H1 (cell line): ENCODE measurements at regions not wholly inside any gene's neighbourhood (a gene's known extent, or its start where the extent isn't known, plus 50 kb on each side); places are given as distances from the start of the nearest gene placed in this dataset.

Experiments
- CTCF ChIA-PET: fragments of 300-600 bp; sonication (Branson Sonifier 250); formaldehyde crosslinking; loops from one replicate; lab custom pipeline; 2021; ENCODE audit not compliant: partially characterized antibody; lab: Charles Lee
- POLR2A ChIA-PET: fragments of 300-600 bp; sonication (Branson Sonifier 250); formaldehyde crosslinking; loops from one replicate; lab custom pipeline; 2021; ENCODE audit warnings: inconsistent platforms; ENCODE audit not compliant: partially characterized antibody; lab: Charles Lee
- DNase-seq, 2 experiments: peaks; one replicate each; pipeline versions ENCODE4 v3.0.0 to v3.0.0-alpha.2; 2010 to 2022; ENCODE audit warnings: low spot score in 2 of 2, low read depth in 1 of 2, mixed read lengths in 1 of 2
- FAIRE-seq: peaks from 2 replicates; lab custom pipeline; 2011; peaks lifted over from hg19 to GRCh38; lab: Jason Lieb, UNC
- H2AFZ ChIP-seq: 2 replicates; pipeline ENCODE4 v1.8.1; 2012; ENCODE audit warnings: low read length, inconsistent platforms
- H2AK5ac ChIP-seq: 2 replicates; pipeline ENCODE4 v1.6.1; 2013; ENCODE audit warnings: low read depth, low read length
- H2BK120ac ChIP-seq: replicated peaks from 2 replicates; pipeline ENCODE3; 2013; ENCODE audit warnings: low read depth, low read length, inconsistent platforms
- H2BK12ac ChIP-seq: 2 replicates; pipeline ENCODE4 v1.6.1; 2013; ENCODE audit warnings: low read depth, low read length
- H2BK15ac ChIP-seq: 2 replicates; pipeline ENCODE4 v1.6.1; 2013; ENCODE audit warnings: low read length
- H2BK20ac ChIP-seq: 2 replicates; pipeline ENCODE4 v1.6.1; 2013; ENCODE audit warnings: low read length
- H2BK5ac ChIP-seq: 2 replicates; pipeline ENCODE4 v1.6.1; 2013; ENCODE audit warnings: low read depth, low read length
- H3K14ac ChIP-seq: 2 replicates; pipeline ENCODE4 v1.6.1; 2013; ENCODE audit warnings: inconsistent platforms; ENCODE audit not compliant: insufficient read length
- H3K18ac ChIP-seq: 2 replicates; pipeline ENCODE4 v1.6.1; 2013; ENCODE audit warnings: low read length; ENCODE audit errors: extremely low read depth
- H3K23ac ChIP-seq: 2 replicates; pipeline ENCODE4 v1.6.1; 2013; ENCODE audit warnings: inconsistent platforms; ENCODE audit not compliant: insufficient read length
- H3K23me2 ChIP-seq: 2 replicates; pipeline ENCODE4 v1.6.1; 2013; ENCODE audit warnings: low read depth, low read length
- H3K27ac ChIP-seq: 2 replicates; pipeline ENCODE4 v1.6.1; 2011; ENCODE audit warnings: low read depth, low read length, inconsistent platforms
- H3K27me3 ChIP-seq, 4 experiments: replicated peaks in 1 of 4; 1 replicate in 1 of 4; 2 replicates in 3 of 4; pipeline versions ENCODE4 v1.6.1 to v1.8.1; 2011 to 2013; ENCODE audit warnings: low read length in 3 of 4, mild to moderate bottlenecking in 3 of 4, inconsistent platforms in 2 of 4, mixed read lengths in 2 of 4, moderate library complexity in 1 of 4; ENCODE audit not compliant: control insufficient read depth in 3 of 4, insufficient read depth in 3 of 4; ENCODE audit errors: extremely low read depth in 1 of 4
- H3K36me3 ChIP-seq, 4 experiments: 2 replicates each; pipeline versions ENCODE4 v1.6.1 to v1.8.1; 2011 to 2013; ENCODE audit warnings: mild to moderate bottlenecking in 4 of 4, low read length in 3 of 4, moderate library complexity in 2 of 4, control low read depth in 1 of 4, inconsistent platforms in 1 of 4; ENCODE audit not compliant: insufficient read depth in 4 of 4, control insufficient read depth in 2 of 4
- H3K4ac ChIP-seq: replicated peaks from 2 replicates; pipeline ENCODE3; 2013; ENCODE audit warnings: low read length, low read depth, mixed read lengths, inconsistent platforms; ENCODE audit not compliant: insufficient read length
- H3K4me1 ChIP-seq, 4 experiments: replicated peaks in 1 of 4; 1 replicate in 1 of 4; 2 replicates in 3 of 4; pipeline versions ENCODE4 v1.6.1 to v1.8.1; 2011 to 2013; ENCODE audit warnings: low read length in 3 of 4, inconsistent platforms in 2 of 4, mixed read lengths in 1 of 4; ENCODE audit not compliant: insufficient read depth in 4 of 4, control insufficient read depth in 3 of 4
- H3K4me2 ChIP-seq, 2 experiments: 2 replicates each; pipeline versions ENCODE4 v1.6.1 to v1.8.1; 2011 to 2013; ENCODE audit warnings: low read depth in 2 of 2, low read length in 2 of 2, control low read depth in 1 of 2, inconsistent platforms in 1 of 2, mild to moderate bottlenecking in 1 of 2; ENCODE audit not compliant: insufficient read depth in 1 of 2
- H3K4me3 ChIP-seq, 4 experiments: fragments of 200-600, 300-600 bp in 1 of 4; sonication (generic), shearing (Covaris generic), sonication (Bioruptor Twin) in 1 of 4; 2 replicates each; pipeline versions ENCODE4 v1.5.1 to v1.8.1; 2011 to 2016; ENCODE audit warnings: low read length in 4 of 4, low read depth in 3 of 4, control low read depth in 2 of 4, inconsistent platforms in 2 of 4, mild to moderate bottlenecking in 2 of 4, mixed read lengths in 1 of 4, moderate library complexity in 1 of 4; ENCODE audit not compliant: insufficient read depth in 2 of 4; ENCODE audit errors: extremely low read depth in 1 of 4
- H3K56ac ChIP-seq: replicated peaks from 2 replicates; pipeline ENCODE3; 2013; ENCODE audit warnings: low read depth, mild to moderate bottlenecking, mixed read lengths, low read length, inconsistent platforms; ENCODE audit not compliant: insufficient read length
- H3K79me1 ChIP-seq: 2 replicates; pipeline ENCODE4 v1.6.1; 2013; ENCODE audit warnings: low read depth, low read length, control low read depth
- H3K79me2 ChIP-seq, 2 experiments: 2 replicates each; pipeline versions ENCODE4 v1.6.1 to v1.8.1; 2012 to 2013; ENCODE audit warnings: low read length in 2 of 2, mild to moderate bottlenecking in 2 of 2, inconsistent platforms in 1 of 2; ENCODE audit not compliant: insufficient read depth in 2 of 2, control insufficient read depth in 1 of 2
- H3K9ac ChIP-seq, 4 experiments: replicated peaks in 1 of 4; 1 replicate in 1 of 4; 2 replicates in 3 of 4; pipeline versions ENCODE4 v1.6.1 to v1.8.1; 2011 to 2013; ENCODE audit warnings: low read depth in 3 of 4, low read length in 3 of 4, control low read depth in 2 of 4, mild to moderate bottlenecking in 2 of 4, moderate library complexity in 2 of 4, inconsistent platforms in 1 of 4; ENCODE audit errors: extremely low read depth in 1 of 4
- H3K9me3 ChIP-seq, 2 experiments: 2 replicates each; pipeline versions ENCODE4 v1.6.1 to v1.8.1; 2012 to 2013; ENCODE audit warnings: mild to moderate bottlenecking in 2 of 2, moderate library complexity in 2 of 2, control low read depth in 1 of 2, inconsistent platforms in 1 of 2, low read depth in 1 of 2, low read length in 1 of 2, mixed read lengths in 1 of 2; ENCODE audit not compliant: insufficient read depth in 2 of 2
- H4K20me1 ChIP-seq, 2 experiments: replicated peaks in 1 of 2; 2 replicates each; pipeline versions ENCODE3 to v1.8.1; 2011 to 2013; ENCODE audit warnings: inconsistent platforms in 2 of 2, low read length in 2 of 2, mild to moderate bottlenecking in 1 of 2; ENCODE audit not compliant: insufficient read depth in 2 of 2, control insufficient read depth in 1 of 2
- H4K5ac ChIP-seq: 2 replicates; pipeline ENCODE4 v1.6.1; 2013; ENCODE audit warnings: low read length, low read depth, mixed read lengths, inconsistent platforms; ENCODE audit not compliant: insufficient read length
- H4K8ac ChIP-seq: 2 replicates; pipeline ENCODE4 v1.8.0; 2013; ENCODE audit warnings: mild to moderate bottlenecking, moderate library complexity, low read length, inconsistent platforms; ENCODE audit not compliant: insufficient read depth; ENCODE audit errors: extremely low read depth
- H4K91ac ChIP-seq: replicated peaks from 2 replicates; pipeline ENCODE3; 2013; ENCODE audit warnings: low read length, mixed read lengths, inconsistent platforms; ENCODE audit not compliant: insufficient read length
- CEBPB ChIP-seq: IDR thresholded peaks from 2 replicates; pipeline ENCODE4 v1.6.1; 2012; ENCODE audit warnings: low read depth, low read length
- CHD2 ChIP-seq: IDR thresholded peaks from 2 replicates; pipeline ENCODE4 v1.6.1; 2012; ENCODE audit warnings: low read length, improper control_type of control experiment
- CREB1 ChIP-seq: IDR thresholded peaks from 2 replicates; pipeline ENCODE4 v1.6.1; 2012; ENCODE audit warnings: inconsistent platforms
- EZH2 ChIP-seq: fragments of 200-600 bp; sonication (generic); IDR thresholded peaks from 2 replicates; pipeline ENCODE4 v1.7.1; 2012; ENCODE audit warnings: low read depth, mild to moderate bottlenecking, moderate library complexity, low read length, inconsistent platforms; ENCODE audit not compliant: severe bottlenecking
- JUN ChIP-seq: IDR thresholded peaks from 2 replicates; pipeline ENCODE4 v1.6.1; 2011; ENCODE audit warnings: low read depth, mild to moderate bottlenecking, improper control_type of control experiment, low read length
- KDM1A ChIP-seq: fragments of 200-600, 300-600 bp; sonication (generic); IDR thresholded peaks from 2 replicates; pipeline ENCODE4 v1.7.1; 2016; ENCODE audit warnings: mild to moderate bottlenecking, low read length, borderline replicate concordance
- MAFK ChIP-seq: IDR thresholded peaks from 2 replicates; pipeline ENCODE4 v1.6.1; 2012; ENCODE audit warnings: low read depth, mild to moderate bottlenecking, improper control_type of control experiment, low read length
- RXRA ChIP-seq: IDR thresholded peaks from 2 replicates; pipeline ENCODE4 v1.6.1; 2011; ENCODE audit warnings: low read depth, mild to moderate bottlenecking, low read length, moderate library complexity; ENCODE audit not compliant: insufficient read depth
- SIN3A ChIP-seq, 2 experiments: IDR thresholded peaks in 1 of 2; conservative IDR thresholded peaks in 1 of 2; 2 replicates each; pipeline ENCODE4 v1.6.1; 2011 to 2012; ENCODE audit warnings: low read length in 2 of 2, improper control_type of control experiment in 1 of 2, low read depth in 1 of 2, mild to moderate bottlenecking in 1 of 2
- SP1 ChIP-seq: IDR thresholded peaks from 2 replicates; pipeline ENCODE4 v1.6.1; 2011; ENCODE audit warnings: low read depth, low read length
- ZNF274 ChIP-seq: IDR thresholded peaks from 2 replicates; pipeline ENCODE4 v1.7.0; 2012; ENCODE audit warnings: low read length, borderline replicate concordance; ENCODE audit errors: extremely low read depth
- WGBS, 2 experiments: shearing (Covaris generic) in 1 of 2; methylation state at CpG; one replicate each; pipeline versions ENCODE4 v1.1.6 to v1.1.7; 2013 to 2015; ENCODE audit warnings: low lambda C conversion rate in 2 of 2, mixed read lengths in 2 of 2, inconsistent platforms in 1 of 2, low coverage in 1 of 2, missing lambda C conversion rate in 1 of 2; ENCODE audit not compliant: insufficient replicate concordance in 2 of 2, insufficient coverage in 1 of 2, insufficient read length in 1 of 2; ENCODE audit errors: extremely low coverage in 1 of 2, missing lambda C conversion rate in 1 of 2; 5-methylcytosine and 5-hydroxymethylcytosine counted together
- TF ChIP-seq, protein P1 (sequence below), 3 experiments: IDR thresholded peaks; 1 replicate in 2 of 3; 2 replicates in 1 of 3; pipeline versions ENCODE4 v1.5.1 to v1.6.1; 2011; ENCODE audit warnings: low read length in 3 of 3, mild to moderate bottlenecking in 3 of 3, inconsistent platforms in 2 of 3, low read depth in 1 of 3, moderate library complexity in 1 of 3; ENCODE audit not compliant: insufficient read depth in 1 of 3; ENCODE audit errors: control extremely low read depth in 1 of 3

- H2BK120ac ChIP-seq = no peak overlapping the region
- TF ChIP-seq KDM1A (no peak), SP1 (no peak), ZNF274 (no peak), RXRA (no peak), EZH2 (no peak), JUN (no peak), CEBPB (no peak), MAFK (no peak), CREB1 (no peak), CHD2 (no peak), SIN3A (conservative IDR thresholded peaks at IDR 0.05 in 1 of 2, IDR thresholded peaks at IDR 0.05 in 1 of 2; ENCODE audit: low read depth in 1 of 2, low read length in 2 of 2) (no peak)
- TF ChIP-seq, protein P1, sequence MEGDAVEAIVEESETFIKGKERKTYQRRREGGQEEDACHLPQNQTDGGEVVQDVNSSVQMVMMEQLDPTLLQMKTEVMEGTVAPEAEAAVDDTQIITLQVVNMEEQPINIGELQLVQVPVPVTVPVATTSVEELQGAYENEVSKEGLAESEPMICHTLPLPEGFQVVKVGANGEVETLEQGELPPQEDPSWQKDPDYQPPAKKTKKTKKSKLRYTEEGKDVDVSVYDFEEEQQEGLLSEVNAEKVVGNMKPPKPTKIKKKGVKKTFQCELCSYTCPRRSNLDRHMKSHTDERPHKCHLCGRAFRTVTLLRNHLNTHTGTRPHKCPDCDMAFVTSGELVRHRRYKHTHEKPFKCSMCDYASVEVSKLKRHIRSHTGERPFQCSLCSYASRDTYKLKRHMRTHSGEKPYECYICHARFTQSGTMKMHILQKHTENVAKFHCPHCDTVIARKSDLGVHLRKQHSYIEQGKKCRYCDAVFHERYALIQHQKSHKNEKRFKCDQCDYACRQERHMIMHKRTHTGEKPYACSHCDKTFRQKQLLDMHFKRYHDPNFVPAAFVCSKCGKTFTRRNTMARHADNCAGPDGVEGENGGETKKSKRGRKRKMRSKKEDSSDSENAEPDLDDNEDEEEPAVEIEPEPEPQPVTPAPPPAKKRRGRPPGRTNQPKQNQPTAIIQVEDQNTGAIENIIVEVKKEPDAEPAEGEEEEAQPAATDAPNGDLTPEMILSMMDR (IDR thresholded peaks at IDR 0.05; ENCODE audit: control extremely low read depth in 1 of 3, insufficient read depth in 1 of 3, low read depth in 1 of 3, low read length in 3 of 3) = no peak
- H3K23ac ChIP-seq = no peak overlapping the region
- WGBS, 2 experiments = 89% methylated on average over 2 of the region's 2 CpGs; no CpG with 5 or more reads in 1 of the 2 experiments
- H2BK5ac ChIP-seq = no peak overlapping the region
- H4K8ac ChIP-seq = no peak overlapping the region
- H3K9me3 ChIP-seq = no peaks in the 10 kb centered on the region
- no peaks in the 10 kb centered on the region for H3K23me2 ChIP-seq
- H2BK12ac ChIP-seq = no peak overlapping the region
- H4K5ac ChIP-seq = no peak overlapping the region
- H3K27me3 ChIP-seq = no peaks in the 10 kb centered on the region
- ChIA-PET POLR2A (no interaction called here), CTCF (interaction anchor here (0.7 to 2.1 kb wide), 6 partner anchors 16 to 163 kb away, joined by 3 to 10 read pairs (median 3); no protein-coding TSS in a partner anchor)
- no peaks in the 10 kb centered on the region for H3K4me1 ChIP-seq
- H3K4me3 ChIP-seq = no peak overlapping the region
- H3K18ac ChIP-seq = no peak overlapping the region
- no peak overlapping the region for H3K27ac ChIP-seq
- FAIRE-seq = no peak
- no peak overlapping the region for H2AK5ac ChIP-seq
- no peaks in the 10 kb centered on the region for H3K79me2 ChIP-seq
- H3K14ac ChIP-seq = no peak overlapping the region
- no peaks in the 10 kb centered on the region for H3K36me3 ChIP-seq
- H4K20me1 ChIP-seq = no peaks in the 10 kb centered on the region
- no peaks in the 10 kb centered on the region for H3K79me1 ChIP-seq
- no peak overlapping the region for H3K4ac ChIP-seq
- no peak overlapping the region for H2BK15ac ChIP-seq
- H2BK20ac ChIP-seq = no peak overlapping the region
- no peak overlapping the region for H4K91ac ChIP-seq
- no peak overlapping the region for H3K4me2 ChIP-seq
- DNase-seq = no peak
- no peak overlapping the region for H2AFZ ChIP-seq
- H3K56ac ChIP-seq = no peak overlapping the region
- H3K9ac ChIP-seq = no peak overlapping the region
Measured at GRCh38 chr1:64327119-64327518, 123.7 kb downstream of the UBE2U start.
